Fibroblast of lung (primary cell): ENCODE measurements at regions not wholly inside any gene's neighbourhood (a gene's known extent, or its start where the extent isn't known, plus 50 kb on each side); places are given as distances from the start of the nearest gene placed in this dataset.

ENCODE experiments used
- EZH2 ChIP-seq: IDR thresholded peaks from 2 replicates; pipeline ENCODE4 v1.5.1; 2012; ENCODE audit warnings: low read length, control low read depth, mild to moderate bottlenecking; ENCODE audit errors: missing control alignments
- TF ChIP-seq, protein P1 (sequence below), 2 donors: IDR thresholded peaks in 1 of 2; conservative IDR thresholded peaks in 1 of 2; 1 replicate in 1 of 2; 2 replicates in 1 of 2; pipeline ENCODE4 v1.5.1; 2011 to 2012; ENCODE audit warnings: low read length in 2 of 2, control low read depth in 1 of 2, inconsistent platforms in 1 of 2, low read depth in 1 of 2, mild to moderate bottlenecking in 1 of 2

DNA sequence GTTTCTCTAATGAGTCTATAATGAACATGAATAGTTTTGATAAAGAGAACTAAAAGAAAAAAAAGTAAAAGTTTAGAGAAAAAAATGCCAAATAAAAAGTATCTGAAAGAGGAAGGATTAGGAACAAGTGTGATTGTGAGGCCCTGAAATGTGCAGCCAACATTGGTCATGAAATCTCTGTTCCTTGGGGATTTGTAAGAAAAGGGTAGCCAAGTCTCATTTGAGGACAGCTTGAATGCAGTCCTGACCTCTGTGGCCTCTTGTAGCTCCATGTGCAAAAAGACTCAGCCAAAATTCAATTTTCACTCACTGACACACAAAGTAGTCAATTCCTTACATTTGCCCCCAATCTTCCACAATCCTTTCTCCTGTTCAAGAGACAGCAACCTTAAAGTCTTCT is 167.9 kb downstream of the KLF12 start:
- TF ChIP-seq, protein P1, sequence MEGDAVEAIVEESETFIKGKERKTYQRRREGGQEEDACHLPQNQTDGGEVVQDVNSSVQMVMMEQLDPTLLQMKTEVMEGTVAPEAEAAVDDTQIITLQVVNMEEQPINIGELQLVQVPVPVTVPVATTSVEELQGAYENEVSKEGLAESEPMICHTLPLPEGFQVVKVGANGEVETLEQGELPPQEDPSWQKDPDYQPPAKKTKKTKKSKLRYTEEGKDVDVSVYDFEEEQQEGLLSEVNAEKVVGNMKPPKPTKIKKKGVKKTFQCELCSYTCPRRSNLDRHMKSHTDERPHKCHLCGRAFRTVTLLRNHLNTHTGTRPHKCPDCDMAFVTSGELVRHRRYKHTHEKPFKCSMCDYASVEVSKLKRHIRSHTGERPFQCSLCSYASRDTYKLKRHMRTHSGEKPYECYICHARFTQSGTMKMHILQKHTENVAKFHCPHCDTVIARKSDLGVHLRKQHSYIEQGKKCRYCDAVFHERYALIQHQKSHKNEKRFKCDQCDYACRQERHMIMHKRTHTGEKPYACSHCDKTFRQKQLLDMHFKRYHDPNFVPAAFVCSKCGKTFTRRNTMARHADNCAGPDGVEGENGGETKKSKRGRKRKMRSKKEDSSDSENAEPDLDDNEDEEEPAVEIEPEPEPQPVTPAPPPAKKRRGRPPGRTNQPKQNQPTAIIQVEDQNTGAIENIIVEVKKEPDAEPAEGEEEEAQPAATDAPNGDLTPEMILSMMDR (conservative IDR thresholded peaks at IDR 0.05 in 1 of 2, IDR thresholded peaks at IDR 0.05 in 1 of 2; ENCODE audit: low read depth in 1 of 2, low read length in 2 of 2), result no peak
- no peak for TF ChIP-seq EZH2
